Neural progenitor cell (in vitro differentiated cells): ENCODE measurements at regions not wholly inside any gene's neighbourhood (a gene's known extent, or its start where the extent isn't known, plus 50 kb on each side); places are given as distances from the start of the nearest gene placed in this dataset.

ENCODE experiments used
- EZH2 ChIP-seq: fragments of 200-600 bp; sonication (generic); IDR thresholded peaks from 2 replicates; pipeline ENCODE4 v1.6.1; 2017; ENCODE audit warnings: antibody characterized with exemption, mild to moderate bottlenecking, moderate library complexity
- EZH2phosphoT487 ChIP-seq: fragments of 200-600 bp; sonication (generic); IDR thresholded peaks from 2 replicates; pipeline ENCODE4 v1.6.1; 2017; ENCODE audit warnings: antibody characterized with exemption
- TF ChIP-seq, protein P1 (sequence below): fragments of 200-600 bp; sonication (generic); IDR thresholded peaks from 2 replicates; pipeline ENCODE4 v1.5.1; 2017; ENCODE audit warnings: antibody characterized with exemption, mild to moderate bottlenecking

DNA sequence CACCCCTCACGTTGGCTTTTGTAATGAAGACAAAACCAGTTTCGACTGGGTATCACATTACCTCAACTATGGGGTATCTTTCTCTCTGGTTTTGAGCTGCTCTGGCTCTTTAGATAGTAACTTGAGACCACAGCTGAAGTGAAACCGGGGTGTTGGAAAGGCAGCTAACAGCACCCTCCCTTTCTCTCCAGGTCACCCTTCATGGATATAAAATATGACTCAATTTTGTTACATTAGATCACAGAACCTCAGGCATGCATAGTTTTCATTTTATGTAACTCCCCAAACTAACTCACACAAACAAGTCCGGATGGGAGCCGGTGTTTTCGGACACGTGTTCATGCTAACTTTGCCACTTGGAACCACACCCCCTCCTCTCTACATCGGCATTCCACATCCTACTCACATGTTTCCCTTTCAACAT, 90.7 kb downstream of the NR2F2 start:
- TF ChIP-seq EZH2 (no peak), EZH2phosphoT487 (no peak)
- TF ChIP-seq, protein P1, sequence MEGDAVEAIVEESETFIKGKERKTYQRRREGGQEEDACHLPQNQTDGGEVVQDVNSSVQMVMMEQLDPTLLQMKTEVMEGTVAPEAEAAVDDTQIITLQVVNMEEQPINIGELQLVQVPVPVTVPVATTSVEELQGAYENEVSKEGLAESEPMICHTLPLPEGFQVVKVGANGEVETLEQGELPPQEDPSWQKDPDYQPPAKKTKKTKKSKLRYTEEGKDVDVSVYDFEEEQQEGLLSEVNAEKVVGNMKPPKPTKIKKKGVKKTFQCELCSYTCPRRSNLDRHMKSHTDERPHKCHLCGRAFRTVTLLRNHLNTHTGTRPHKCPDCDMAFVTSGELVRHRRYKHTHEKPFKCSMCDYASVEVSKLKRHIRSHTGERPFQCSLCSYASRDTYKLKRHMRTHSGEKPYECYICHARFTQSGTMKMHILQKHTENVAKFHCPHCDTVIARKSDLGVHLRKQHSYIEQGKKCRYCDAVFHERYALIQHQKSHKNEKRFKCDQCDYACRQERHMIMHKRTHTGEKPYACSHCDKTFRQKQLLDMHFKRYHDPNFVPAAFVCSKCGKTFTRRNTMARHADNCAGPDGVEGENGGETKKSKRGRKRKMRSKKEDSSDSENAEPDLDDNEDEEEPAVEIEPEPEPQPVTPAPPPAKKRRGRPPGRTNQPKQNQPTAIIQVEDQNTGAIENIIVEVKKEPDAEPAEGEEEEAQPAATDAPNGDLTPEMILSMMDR: no peak
